ENCODE measurements at regions not wholly inside any gene's neighbourhood (a gene's known extent, or its start where the extent isn't known, plus 50 kb on each side); places are given as distances from the start of the nearest gene placed in this dataset.

DNA sequence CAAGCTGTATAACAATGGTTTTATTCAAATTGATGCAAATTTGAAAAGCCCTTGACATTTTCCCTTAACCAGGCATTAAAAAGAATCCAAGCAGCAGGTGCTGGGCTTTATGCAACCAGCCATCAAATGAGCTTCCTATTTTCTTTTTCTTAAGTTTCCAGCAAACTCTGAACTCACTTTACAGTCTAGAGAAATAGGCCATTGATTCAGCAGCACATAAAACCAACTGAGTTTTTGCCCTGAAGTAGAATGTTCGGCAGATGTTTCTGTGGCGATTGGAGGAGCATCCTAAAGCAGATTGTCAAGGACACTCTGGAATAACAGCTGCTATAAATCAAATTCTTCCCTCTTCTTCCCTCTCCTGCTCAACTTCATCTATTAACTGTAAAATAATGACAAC lies 582.8 kb upstream of the CPEB2 start:
- TF ChIP-seq, protein P1, sequence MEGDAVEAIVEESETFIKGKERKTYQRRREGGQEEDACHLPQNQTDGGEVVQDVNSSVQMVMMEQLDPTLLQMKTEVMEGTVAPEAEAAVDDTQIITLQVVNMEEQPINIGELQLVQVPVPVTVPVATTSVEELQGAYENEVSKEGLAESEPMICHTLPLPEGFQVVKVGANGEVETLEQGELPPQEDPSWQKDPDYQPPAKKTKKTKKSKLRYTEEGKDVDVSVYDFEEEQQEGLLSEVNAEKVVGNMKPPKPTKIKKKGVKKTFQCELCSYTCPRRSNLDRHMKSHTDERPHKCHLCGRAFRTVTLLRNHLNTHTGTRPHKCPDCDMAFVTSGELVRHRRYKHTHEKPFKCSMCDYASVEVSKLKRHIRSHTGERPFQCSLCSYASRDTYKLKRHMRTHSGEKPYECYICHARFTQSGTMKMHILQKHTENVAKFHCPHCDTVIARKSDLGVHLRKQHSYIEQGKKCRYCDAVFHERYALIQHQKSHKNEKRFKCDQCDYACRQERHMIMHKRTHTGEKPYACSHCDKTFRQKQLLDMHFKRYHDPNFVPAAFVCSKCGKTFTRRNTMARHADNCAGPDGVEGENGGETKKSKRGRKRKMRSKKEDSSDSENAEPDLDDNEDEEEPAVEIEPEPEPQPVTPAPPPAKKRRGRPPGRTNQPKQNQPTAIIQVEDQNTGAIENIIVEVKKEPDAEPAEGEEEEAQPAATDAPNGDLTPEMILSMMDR (IDR thresholded peaks at IDR 0.05 in 8 of 11, conservative IDR thresholded peaks at IDR 0.05 in 3 of 11), result no peak
- TF ChIP-seq POLR2A (IDR thresholded peaks at IDR 0.05) (no peak), POLR2AphosphoS5 (IDR thresholded peaks at IDR 0.05) (no peak)

All from spleen (tissue), 7 donors.